Sigmoid colon (tissue), 6 donors: ENCODE measurements at regions not wholly inside any gene's neighbourhood (a gene's known extent, or its start where the extent isn't known, plus 50 kb on each side); places are given as distances from the start of the nearest gene placed in this dataset.

Experiments used
- DNase-seq: peaks from one replicate; pipeline ENCODE4 v3.0.0-alpha.2; 2019
- H3K27ac ChIP-seq, 4 donors: fragments of 200-600 bp; sonication (generic); one replicate each; pipeline ENCODE4 v1.5.1; 2016 to 2019; ENCODE audit warnings: mild to moderate bottlenecking in 1 of 4
- H3K27me3 ChIP-seq, 3 donors: fragments of 200-600 bp; sonication (generic); one replicate each; pipeline ENCODE4 v1.5.1; 2019; ENCODE audit warnings: mild to moderate bottlenecking in 1 of 3
- H3K36me3 ChIP-seq, 4 donors: fragments of 200-600 bp; sonication (generic); one replicate each; pipeline ENCODE4 v1.5.1; 2016 to 2019
- H3K4me1 ChIP-seq, 4 donors: fragments of 200-600 bp; sonication (generic); one replicate each; pipeline ENCODE4 v1.5.1; 2017 to 2019
- H3K4me3 ChIP-seq, 4 donors: fragments of 200-600 bp; sonication (generic); one replicate each; pipeline ENCODE4 v1.5.1; 2017 to 2019; ENCODE audit warnings: mild to moderate bottlenecking in 2 of 4, moderate library complexity in 1 of 4
- H3K9me3 ChIP-seq, 4 donors: fragments of 200-600 bp in 3 of 4; sonication (generic) in 3 of 4; one replicate each; pipeline versions ENCODE4 v1.5.1 to v1.6.1; 2013 to 2019
- CTCF ChIP-seq, 4 experiments: fragments of 450-650 bp in 3 of 4; fragments of 200-600 bp in 1 of 4; IDR thresholded peaks; one replicate each; pipeline ENCODE4 v1.5.1; 2016 to 2019; ENCODE audit warnings: antibody characterized with exemption in 4 of 4, mild to moderate bottlenecking in 3 of 4, moderate library complexity in 2 of 4
- EP300 ChIP-seq, 4 donors: sonication (generic); formaldehyde crosslinking; IDR thresholded peaks; one replicate each; pipeline ENCODE4 v1.6.1; 2017; ENCODE audit warnings: antibody characterized with exemption in 4 of 4
- POLR2A ChIP-seq, 2 donors: fragments of 450-650 bp; IDR thresholded peaks; one replicate each; pipeline ENCODE4 v1.6.1; 2016; ENCODE audit warnings: antibody characterized with exemption in 2 of 2, mild to moderate bottlenecking in 2 of 2, moderate library complexity in 2 of 2
- POLR2AphosphoS5 ChIP-seq, 4 donors: sonication (generic); formaldehyde crosslinking; IDR thresholded peaks; one replicate each; pipeline ENCODE4 v1.6.1; 2017; ENCODE audit warnings: antibody characterized with exemption in 4 of 4
- WGBS, 2 donors: extraction: QIAGEN DNeasy Blood & Tissue Kit; methylation state at CpG; one replicate each; pipeline ENCODE4 v1.1.7; 2013; 5-methylcytosine and 5-hydroxymethylcytosine counted together
- intact Hi-C: fragments of 100-400 bp; cut with DNase I; formaldehyde crosslinking; loops from one replicate; pipeline ENCODE4 v1.15.1; 2023
- donor health status: healthy with polysubstance abuse.
- donor health status: healthy.

- Histone ChIP-seq H3K27me3 (no peaks in the 10 kb centered on the region), H3K4me1 (no peaks in the 10 kb centered on the region), H3K9me3 (no peaks in the 10 kb centered on the region), H3K36me3 (no peaks in the 10 kb centered on the region), H3K27ac (no peak overlapping the region), H3K4me3 (no peak overlapping the region)
- no peak for TF ChIP-seq CTCF (IDR thresholded peaks at IDR 0.05)
- no peak for TF ChIP-seq POLR2AphosphoS5 (IDR thresholded peaks at IDR 0.05)
- no peak for TF ChIP-seq EP300 (IDR thresholded peaks at IDR 0.05)
- no peak for TF ChIP-seq POLR2A (IDR thresholded peaks at IDR 0.05)
- intact Hi-C loops = no loop called here
- 88 to 91% methylated on average over 3 of the region's 3 CpGs for WGBS, 2 donors
- no peak for DNase-seq
Measured at GRCh38 chr1:230500063-230500462, 73.9 kb upstream of the PGBD5 start.

GRCh38 chr1:230499496-230499895 is 73.4 kb upstream of the PGBD5 start:
- no peak for DNase-seq
- no peaks in the 10 kb centered on the region for H3K4me1 ChIP-seq
- H3K27ac ChIP-seq = no peak overlapping the region
- intact Hi-C loops = no loop called here
- H3K4me3 ChIP-seq = no peak overlapping the region
- 25 to 72% methylated on average over 4 of the region's 4 CpGs for WGBS, 2 donors
- H3K9me3 ChIP-seq = no peaks in the 10 kb centered on the region
- no peak for TF ChIP-seq POLR2AphosphoS5 (IDR thresholded peaks at IDR 0.05)
- no peak for TF ChIP-seq POLR2A (IDR thresholded peaks at IDR 0.05)
- no peak for TF ChIP-seq EP300 (IDR thresholded peaks at IDR 0.05)
- no peak for TF ChIP-seq CTCF (IDR thresholded peaks at IDR 0.05)
- H3K36me3 ChIP-seq = no peaks in the 10 kb centered on the region
- H3K27me3 ChIP-seq = no peaks in the 10 kb centered on the region

- no peaks in the 10 kb centered on the region for H3K9me3 ChIP-seq
- no peaks in the 10 kb centered on the region for H3K4me1 ChIP-seq
- no peaks in the 10 kb centered on the region for H3K27me3 ChIP-seq
- intact Hi-C loops = no loop called here
- no peak overlapping the region for H3K4me3 ChIP-seq
- DNase-seq = no peak
- no peaks in the 10 kb centered on the region for H3K36me3 ChIP-seq
- H3K27ac ChIP-seq = no peak overlapping the region
- no peak for TF ChIP-seq CTCF (IDR thresholded peaks at IDR 0.05)
- TF ChIP-seq POLR2AphosphoS5 (IDR thresholded peaks at IDR 0.05) = no peak
- TF ChIP-seq POLR2A (IDR thresholded peaks at IDR 0.05) = no peak
- no peak for TF ChIP-seq EP300 (IDR thresholded peaks at IDR 0.05)
- 20 to 69% methylated on average over 6 of the region's 6 CpGs for WGBS, 2 donors
Measured at GRCh38 chr1:230498704-230499103, 72.6 kb upstream of the PGBD5 start.

GRCh38 chr1:230496451-230496850 is 70.3 kb upstream of the PGBD5 start:
- H3K36me3 ChIP-seq = no peaks in the 10 kb centered on the region
- intact Hi-C loops = no loop called here
- H3K4me1 ChIP-seq = no peaks in the 10 kb centered on the region
- TF ChIP-seq EP300 (IDR thresholded peaks at IDR 0.05) (no peak), POLR2AphosphoS5 (IDR thresholded peaks at IDR 0.05) (no peak), POLR2A (IDR thresholded peaks at IDR 0.05) (no peak)
- 75 to 80% methylated on average over 3 of the region's 3 CpGs for WGBS, 2 donors
- no peak overlapping the region for H3K27ac ChIP-seq
- H3K4me3 ChIP-seq = no peak overlapping the region
- H3K9me3 ChIP-seq = no peaks in the 10 kb centered on the region
- DNase-seq = no peak
- H3K27me3 ChIP-seq = no peaks in the 10 kb centered on the region

GRCh38 chr1:230495891-230496385 is 69.8 kb upstream of the PGBD5 start:
- intact Hi-C loops = no loop called here
- Histone ChIP-seq H3K27me3 (no peaks in the 10 kb centered on the region), H3K27ac (no peak overlapping the region), H3K9me3 (no peaks in the 10 kb centered on the region), H3K36me3 (no peaks in the 10 kb centered on the region), H3K4me3 (no peak overlapping the region), H3K4me1 (no peaks in the 10 kb centered on the region)
- DNase-seq = no peak
- TF ChIP-seq POLR2A (IDR thresholded peaks at IDR 0.05) = no peak
- TF ChIP-seq EP300 (IDR thresholded peaks at IDR 0.05) = no peak
- no peak for TF ChIP-seq POLR2AphosphoS5 (IDR thresholded peaks at IDR 0.05)
- no peak for TF ChIP-seq CTCF (IDR thresholded peaks at IDR 0.05)
- WGBS, 2 donors = 73 to 78% methylated on average over 11 of the region's 11 CpGs
